ENCODE measurements at regions not wholly inside any gene's neighbourhood (a gene's known extent, or its start where the extent isn't known, plus 50 kb on each side); places are given as distances from the start of the nearest gene placed in this dataset.

DNA sequence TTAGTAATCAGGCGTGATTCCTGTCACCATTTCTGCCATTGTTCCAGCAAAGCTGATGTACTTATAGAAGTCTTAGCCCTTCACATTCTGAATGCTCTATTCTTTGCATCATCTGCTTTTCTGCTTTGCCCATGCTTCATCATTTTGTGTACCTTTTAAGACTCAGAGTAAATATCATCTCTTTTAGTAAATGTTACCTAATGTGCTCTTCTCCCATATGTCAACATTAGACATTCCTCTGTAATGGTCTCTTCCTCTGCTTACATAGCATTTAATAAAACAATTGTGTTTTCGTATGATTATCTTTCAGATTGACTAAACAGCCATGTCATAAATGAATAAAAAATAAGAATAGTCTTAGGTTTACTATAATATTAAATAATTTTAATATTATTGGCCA is 719.6 kb upstream of the GRM3 start:
- no peak for DNase-seq (ENCODE audit: low read depth, low spot score)
- no peaks in the 10 kb centered on the region for H3K27me3 Mint-ChIP-seq (ENCODE audit: low read depth)
- TF ChIP-seq, protein P1, sequence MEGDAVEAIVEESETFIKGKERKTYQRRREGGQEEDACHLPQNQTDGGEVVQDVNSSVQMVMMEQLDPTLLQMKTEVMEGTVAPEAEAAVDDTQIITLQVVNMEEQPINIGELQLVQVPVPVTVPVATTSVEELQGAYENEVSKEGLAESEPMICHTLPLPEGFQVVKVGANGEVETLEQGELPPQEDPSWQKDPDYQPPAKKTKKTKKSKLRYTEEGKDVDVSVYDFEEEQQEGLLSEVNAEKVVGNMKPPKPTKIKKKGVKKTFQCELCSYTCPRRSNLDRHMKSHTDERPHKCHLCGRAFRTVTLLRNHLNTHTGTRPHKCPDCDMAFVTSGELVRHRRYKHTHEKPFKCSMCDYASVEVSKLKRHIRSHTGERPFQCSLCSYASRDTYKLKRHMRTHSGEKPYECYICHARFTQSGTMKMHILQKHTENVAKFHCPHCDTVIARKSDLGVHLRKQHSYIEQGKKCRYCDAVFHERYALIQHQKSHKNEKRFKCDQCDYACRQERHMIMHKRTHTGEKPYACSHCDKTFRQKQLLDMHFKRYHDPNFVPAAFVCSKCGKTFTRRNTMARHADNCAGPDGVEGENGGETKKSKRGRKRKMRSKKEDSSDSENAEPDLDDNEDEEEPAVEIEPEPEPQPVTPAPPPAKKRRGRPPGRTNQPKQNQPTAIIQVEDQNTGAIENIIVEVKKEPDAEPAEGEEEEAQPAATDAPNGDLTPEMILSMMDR (conservative IDR thresholded peaks at IDR 0.05) = no peak
- H3K4me1 Mint-ChIP-seq = peaks cover 3% of the 10 kb centered on the region
- H3K9me3 Mint-ChIP-seq = no peaks in the 10 kb centered on the region
- no peak overlapping the region for H3K4me3 Mint-ChIP-seq
- H3K36me3 Mint-ChIP-seq (ENCODE audit: low read depth) = no peaks in the 10 kb centered on the region
- no peak overlapping the region for H3K27ac Mint-ChIP-seq (ENCODE audit: unreplicated experiment)

DNA sequence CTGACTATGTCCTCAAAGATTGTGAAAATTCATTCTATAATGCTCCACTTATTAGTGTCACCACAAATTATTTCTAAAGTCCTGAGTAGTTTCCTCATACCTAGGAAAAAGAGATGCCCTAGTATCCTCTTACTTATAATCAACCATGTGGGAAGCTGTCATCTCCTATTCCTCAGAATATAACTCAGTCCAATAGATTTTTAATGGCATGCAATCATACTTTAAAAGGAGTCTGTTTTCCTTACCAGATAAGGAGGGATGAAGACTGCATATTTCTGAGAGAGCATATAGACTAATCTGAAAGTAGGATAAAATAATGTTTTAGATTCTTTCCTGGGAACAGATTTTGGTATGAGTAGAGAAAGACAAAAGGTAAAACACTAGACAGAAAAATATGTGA is 727.7 kb upstream of the GRM3 start:
- Mint-ChIP-seq H3K27me3 (ENCODE audit: low read depth) (no peaks in the 10 kb centered on the region), H3K4me3 (no peak overlapping the region), H3K9me3 (peaks cover 3% of the 10 kb centered on the region)

DNA sequence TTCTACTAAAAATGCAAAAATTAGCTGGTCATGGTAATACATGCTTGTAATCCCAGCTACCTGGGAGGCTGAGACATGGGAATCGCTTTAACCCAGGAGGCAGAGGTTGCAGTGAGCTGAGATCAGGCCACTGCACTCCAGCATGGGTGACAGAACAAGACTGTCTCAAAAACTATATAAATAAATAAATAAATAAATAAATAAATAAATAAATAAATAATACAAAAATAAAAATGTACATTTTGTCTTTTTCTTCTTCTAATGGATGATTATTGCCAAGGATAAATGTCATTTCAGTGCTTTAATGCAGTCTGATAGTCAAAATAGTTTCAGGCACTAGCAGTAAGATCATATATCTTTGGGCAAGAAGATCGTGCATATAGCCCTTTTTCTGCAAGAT is 727.6 kb upstream of the SEMA3D start:
- Mint-ChIP-seq H3K27ac (ENCODE audit: unreplicated experiment) (no peak overlapping the region), H3K9me3 (peaks cover 11% of the 10 kb centered on the region), H3K36me3 (ENCODE audit: low read depth) (no peaks in the 10 kb centered on the region), H3K27me3 (ENCODE audit: low read depth) (no peaks in the 10 kb centered on the region), H3K4me3 (no peak overlapping the region), H3K4me1 (no peaks in the 10 kb centered on the region)
- no peak for DNase-seq (ENCODE audit: low read depth, low spot score)
- TF ChIP-seq, protein P1 (conservative IDR thresholded peaks at IDR 0.05) = no peak

More for the DNA sequence above, 727.7 kb upstream of the GRM3 start:
- no peaks in the 10 kb centered on the region for H3K36me3 Mint-ChIP-seq (ENCODE audit: low read depth)
- TF ChIP-seq, protein P1 (conservative IDR thresholded peaks at IDR 0.05) = no peak
- DNase-seq (ENCODE audit: low read depth, low spot score) = no peak
- no peaks in the 10 kb centered on the region for H3K4me1 Mint-ChIP-seq
- no peak overlapping the region for H3K27ac Mint-ChIP-seq (ENCODE audit: unreplicated experiment)

DNA sequence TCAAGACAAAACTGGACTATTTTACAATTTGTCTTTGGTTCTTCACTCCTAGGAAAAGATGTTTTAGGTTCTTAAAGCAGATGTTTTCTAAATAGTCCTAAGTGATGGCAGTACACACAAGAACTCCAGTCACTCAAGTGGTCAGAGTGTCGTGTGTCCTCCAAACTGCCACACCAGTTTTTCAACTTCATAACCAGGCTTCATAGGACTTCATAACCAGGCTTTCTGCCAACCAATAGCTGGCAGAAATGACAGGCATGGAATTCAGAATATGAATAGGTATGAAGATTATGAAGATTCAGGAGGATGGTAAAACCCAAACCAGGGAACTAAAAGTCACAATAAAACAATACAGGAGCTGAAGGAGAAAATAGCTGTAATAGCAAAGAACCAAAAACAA is 721.2 kb upstream of the SEMA3D start:
- DNase-seq (ENCODE audit: low read depth, low spot score) = no peak
- Mint-ChIP-seq H3K4me1 (no peaks in the 10 kb centered on the region), H3K27ac (ENCODE audit: unreplicated experiment) (no peak overlapping the region), H3K27me3 (ENCODE audit: low read depth) (no peaks in the 10 kb centered on the region), H3K4me3 (no peak overlapping the region), H3K9me3 (peaks cover 12% of the 10 kb centered on the region), H3K36me3 (ENCODE audit: low read depth) (no peaks in the 10 kb centered on the region)
- TF ChIP-seq, protein P1 (conservative IDR thresholded peaks at IDR 0.05) = no peak

DNA sequence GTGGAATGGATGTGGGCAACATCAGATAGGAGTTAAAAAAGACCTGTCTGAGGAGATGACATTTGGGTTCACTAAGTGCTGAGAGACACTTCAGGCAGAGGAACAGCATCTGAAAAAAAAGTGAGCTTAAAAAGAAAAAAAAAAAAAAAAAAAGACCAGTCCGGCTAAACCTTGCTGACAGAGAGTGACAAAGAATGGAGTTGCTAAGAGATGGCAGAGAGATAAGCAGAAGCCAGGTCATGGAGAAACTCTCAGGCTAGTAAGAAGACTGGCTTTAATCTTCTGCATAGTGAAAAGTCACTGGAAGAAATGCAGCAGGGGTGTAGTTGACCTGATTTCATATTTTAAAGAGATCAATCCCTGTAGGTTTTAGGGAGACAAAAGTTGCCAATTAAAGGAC is 711.1 kb upstream of the SEMA3D start:
- H3K9me3 Mint-ChIP-seq = no peaks in the 10 kb centered on the region
- no peaks in the 10 kb centered on the region for H3K27me3 Mint-ChIP-seq (ENCODE audit: low read depth)
- H3K36me3 Mint-ChIP-seq (ENCODE audit: low read depth) = no peaks in the 10 kb centered on the region
- no peak overlapping the region for H3K27ac Mint-ChIP-seq (ENCODE audit: unreplicated experiment)
- TF ChIP-seq, protein P1 (conservative IDR thresholded peaks at IDR 0.05) = no peak
- no peak overlapping the region for H3K4me3 Mint-ChIP-seq
- no peak for DNase-seq (ENCODE audit: low read depth, low spot score)
- H3K4me1 Mint-ChIP-seq = no peaks in the 10 kb centered on the region

DNA sequence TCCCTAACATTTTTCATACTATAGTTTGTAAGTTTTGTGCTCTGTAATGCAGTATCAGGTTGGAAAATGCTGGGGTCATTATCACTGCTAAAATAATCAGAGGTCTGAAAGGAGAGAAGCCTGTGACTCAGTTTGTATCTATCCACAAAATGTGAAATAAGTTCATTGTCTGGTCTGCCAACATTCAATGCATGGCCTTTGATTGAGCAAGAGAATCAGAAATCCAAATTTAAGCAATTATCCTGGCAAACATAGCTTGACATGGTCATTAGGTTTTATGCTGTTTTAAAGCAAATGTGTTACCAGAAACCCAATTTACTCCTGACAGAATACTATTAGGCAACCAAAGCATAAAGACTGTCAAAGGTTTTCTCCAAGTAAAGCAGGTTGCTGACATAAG is 709.7 kb upstream of the SEMA3D start:
- H3K9me3 Mint-ChIP-seq = no peaks in the 10 kb centered on the region
- H3K4me3 Mint-ChIP-seq = no peak overlapping the region
- no peaks in the 10 kb centered on the region for H3K4me1 Mint-ChIP-seq
- TF ChIP-seq, protein P1 (conservative IDR thresholded peaks at IDR 0.05) = no peak
- H3K27ac Mint-ChIP-seq (ENCODE audit: unreplicated experiment) = no peak overlapping the region
- H3K27me3 Mint-ChIP-seq (ENCODE audit: low read depth) = no peaks in the 10 kb centered on the region
- no peak for DNase-seq (ENCODE audit: low read depth, low spot score)
- no peaks in the 10 kb centered on the region for H3K36me3 Mint-ChIP-seq (ENCODE audit: low read depth)

Measured in neural crest cell (in vitro differentiated cells).